ENCODE measurements at regions not wholly inside any gene's neighbourhood (a gene's known extent, or its start where the extent isn't known, plus 50 kb on each side); places are given as distances from the start of the nearest gene placed in this dataset.

DNA sequence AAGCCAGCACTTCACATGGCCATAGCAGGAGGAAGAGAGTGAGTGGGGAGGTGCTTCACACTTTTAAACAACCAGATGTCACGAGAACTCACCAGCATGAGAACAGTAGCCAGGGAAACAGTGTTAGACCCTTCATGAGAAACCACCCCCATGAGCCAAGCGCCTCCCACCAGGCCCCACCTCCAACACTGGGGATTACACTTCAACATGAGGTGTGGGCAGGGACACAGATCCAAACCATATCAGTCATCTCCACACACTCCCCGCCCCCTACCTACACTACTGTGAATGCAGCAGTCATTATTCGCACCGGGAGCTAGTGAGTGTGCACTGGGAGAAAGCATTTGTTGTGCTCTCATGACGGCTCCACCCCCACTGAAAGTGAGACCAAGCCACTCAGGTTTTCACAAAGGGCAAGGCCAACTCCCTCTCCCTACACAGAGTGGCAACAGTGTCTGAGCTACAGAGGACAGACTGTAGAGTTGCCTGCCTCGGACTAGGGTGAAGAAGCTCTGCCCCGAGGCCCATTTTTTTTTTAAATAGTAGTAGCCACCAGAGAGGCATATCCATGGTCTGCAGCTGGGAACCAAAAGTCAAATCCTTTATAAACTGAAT, 125.6 kb downstream of the BARHL2 start:
- Histone ChIP-seq H3K27me3 (ENCODE audit: control insufficient read depth in 2 of 2, insufficient read depth in 2 of 2, low read length in 2 of 2) (no peaks in the 10 kb centered on the region), H3K4me1 (ENCODE audit: control insufficient read depth, extremely low read depth, insufficient read depth, low read length) (no peaks in the 10 kb centered on the region), H3K27ac (ENCODE audit: insufficient read depth, low read depth, low read length) (no peak overlapping the region), H2AFZ (ENCODE audit: low read depth, low read length) (no peak overlapping the region), H3K4me2 (ENCODE audit: insufficient read depth, low read length) (no peak overlapping the region), H3K9me3 (replicated peaks; ENCODE audit: control insufficient read depth, insufficient read depth, low read length) (no peaks in the 10 kb centered on the region), H3K4me3 (replicated peaks in 1 of 3; ENCODE audit: insufficient read depth in 1 of 3, low read depth in 1 of 3, low read length in 3 of 3) (no peak overlapping the region), H3K36me3 (ENCODE audit: control insufficient read depth in 2 of 2, extremely low read depth in 1 of 2, insufficient read depth in 2 of 2, low read length in 2 of 2) (no peaks in the 10 kb centered on the region), H3K9ac (replicated peaks; ENCODE audit: extremely low read depth, insufficient read depth, low read length) (no peak overlapping the region), H3K79me2 (ENCODE audit: control insufficient read depth, insufficient read depth, low read length) (no peaks in the 10 kb centered on the region), H3K9me1 (replicated peaks; ENCODE audit: control insufficient read depth, extremely low read depth, insufficient read depth, low read length) (no peaks in the 10 kb centered on the region), H4K20me1 (replicated peaks; ENCODE audit: control insufficient read depth, extremely low read depth, insufficient read depth, low read length) (no peaks in the 10 kb centered on the region)
- ChIA-PET POLR2A (no interaction called here), CTCF (interaction anchor here (1.0 to 1.4 kb wide), 2 partner anchors 12 to 574 kb away, joined by 3 to 8 read pairs; no protein-coding TSS in a partner anchor)
- dilution Hi-C loops (cut with MboI; ENCODE audit: extremely low pct_ligation_motif_present, low sequenced_read_pairs) (no loop called here), intact Hi-C loops (cut with micrococcal nuclease) (no loop called here)
- FAIRE-seq (no peak), DNase-seq (ENCODE audit: low read depth, low spot score) (no peak)
- TF ChIP-seq, protein P1, sequence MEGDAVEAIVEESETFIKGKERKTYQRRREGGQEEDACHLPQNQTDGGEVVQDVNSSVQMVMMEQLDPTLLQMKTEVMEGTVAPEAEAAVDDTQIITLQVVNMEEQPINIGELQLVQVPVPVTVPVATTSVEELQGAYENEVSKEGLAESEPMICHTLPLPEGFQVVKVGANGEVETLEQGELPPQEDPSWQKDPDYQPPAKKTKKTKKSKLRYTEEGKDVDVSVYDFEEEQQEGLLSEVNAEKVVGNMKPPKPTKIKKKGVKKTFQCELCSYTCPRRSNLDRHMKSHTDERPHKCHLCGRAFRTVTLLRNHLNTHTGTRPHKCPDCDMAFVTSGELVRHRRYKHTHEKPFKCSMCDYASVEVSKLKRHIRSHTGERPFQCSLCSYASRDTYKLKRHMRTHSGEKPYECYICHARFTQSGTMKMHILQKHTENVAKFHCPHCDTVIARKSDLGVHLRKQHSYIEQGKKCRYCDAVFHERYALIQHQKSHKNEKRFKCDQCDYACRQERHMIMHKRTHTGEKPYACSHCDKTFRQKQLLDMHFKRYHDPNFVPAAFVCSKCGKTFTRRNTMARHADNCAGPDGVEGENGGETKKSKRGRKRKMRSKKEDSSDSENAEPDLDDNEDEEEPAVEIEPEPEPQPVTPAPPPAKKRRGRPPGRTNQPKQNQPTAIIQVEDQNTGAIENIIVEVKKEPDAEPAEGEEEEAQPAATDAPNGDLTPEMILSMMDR (IDR thresholded peaks at IDR 0.05; ENCODE audit: extremely low read depth in 1 of 2, insufficient read depth in 1 of 2, low read depth in 1 of 2, low read length in 2 of 2), result no peak
- TF ChIP-seq MYC (IDR thresholded peaks at IDR 0.05; ENCODE audit: low read depth, low read length) (no peak), JUN (IDR thresholded peaks at IDR 0.05; ENCODE audit: borderline replicate concordance, insufficient read depth, insufficient read length, low read depth) (no peak), EZH2 (IDR thresholded peaks at IDR 0.05; ENCODE audit: borderline replicate concordance, low read depth, low read length, severe bottlenecking) (no peak), POLR2A (IDR thresholded peaks at IDR 0.05; ENCODE audit: low read depth, low read length) (no peak), MAX (IDR thresholded peaks at IDR 0.05; ENCODE audit: insufficient read depth, insufficient read length) (no peak), POLR2AphosphoS5 (IDR thresholded peaks at IDR 0.05; ENCODE audit: insufficient read depth, low read depth, low read length) (no peak), FOS (IDR thresholded peaks at IDR 0.05; ENCODE audit: borderline replicate concordance, insufficient read depth, low read length) (no peak), GATA2 (IDR thresholded peaks at IDR 0.05; ENCODE audit: insufficient read depth, insufficient read length, low read depth, low read length) (no peak)
- BruUV-seq (replicated peaks), result no TSS peak

All from endothelial cell of umbilical vein (primary cell).